ENCODE measurements at regions not wholly inside any gene's neighbourhood (a gene's known extent, or its start where the extent isn't known, plus 50 kb on each side); places are given as distances from the start of the nearest gene placed in this dataset.
"Not testable (repeated sequence)": the region's sequence is repeated elsewhere in the genome, so short reads cannot be mapped to it uniquely, and the experiment has no call there.

DNA sequence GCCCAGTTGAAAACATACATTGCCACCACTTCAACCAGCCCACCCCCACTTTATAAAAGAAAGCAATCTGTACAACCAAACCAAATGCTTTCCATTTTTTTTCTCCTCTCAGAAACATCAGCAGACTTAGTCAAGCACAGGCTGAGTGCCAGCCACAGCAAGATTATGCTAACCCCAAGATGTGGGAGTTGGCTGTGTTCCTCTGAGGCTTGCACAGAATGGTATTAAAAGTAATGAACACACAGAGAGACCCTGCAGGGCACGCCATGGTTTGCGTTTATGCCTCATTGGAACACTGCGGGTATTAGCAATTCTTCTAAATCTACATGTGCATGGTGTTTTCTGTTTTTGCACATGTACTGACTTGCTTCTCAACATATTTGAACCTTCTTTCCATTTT lies 419.9 kb upstream of the GRAMD2B start:
- Mint-ChIP-seq H3K9me3 (ENCODE audit: unreplicated experiment) (peaks cover 3% of the 10 kb centered on the region), H3K36me3 (ENCODE audit: unreplicated experiment) (no peaks in the 10 kb centered on the region), H3K4me3 (ENCODE audit: unreplicated experiment) (no peak overlapping the region), H3K4me1 (ENCODE audit: low read depth, unreplicated experiment) (peaks cover 37% of the 10 kb centered on the region), H3K27ac (ENCODE audit: unreplicated experiment) (no peak overlapping the region), H3K27me3 (ENCODE audit: unreplicated experiment) (no peaks in the 10 kb centered on the region)
- no peak for TF ChIP-seq CTCF (IDR thresholded peaks at IDR 0.05; ENCODE audit: partially characterized antibody, unreplicated experiment)
- DNase-seq, result no peak

GRCh38 chr5:126004636-126005035 lies 418.6 kb upstream of the GRAMD2B start:
- no peaks in the 10 kb centered on the region for H3K27me3 Mint-ChIP-seq (ENCODE audit: unreplicated experiment)
- no peak for DNase-seq
- peaks cover 37% of the 10 kb centered on the region for H3K4me1 Mint-ChIP-seq (ENCODE audit: low read depth, unreplicated experiment)
- H3K36me3 Mint-ChIP-seq (ENCODE audit: unreplicated experiment), result no peaks in the 10 kb centered on the region
- no peaks in the 10 kb centered on the region for H3K9me3 Mint-ChIP-seq (ENCODE audit: unreplicated experiment)
- no peak overlapping the region for H3K4me3 Mint-ChIP-seq (ENCODE audit: unreplicated experiment)
- peak overlapping the region; percentile 14 for H3K27ac Mint-ChIP-seq (ENCODE audit: unreplicated experiment)
- no peak for TF ChIP-seq CTCF (IDR thresholded peaks at IDR 0.05; ENCODE audit: partially characterized antibody, unreplicated experiment)

- DNase-seq, result no peak
- no peak overlapping the region for H3K4me3 Mint-ChIP-seq (ENCODE audit: unreplicated experiment)
- no peak for TF ChIP-seq CTCF (IDR thresholded peaks at IDR 0.05; ENCODE audit: partially characterized antibody, unreplicated experiment)
- H3K9me3 Mint-ChIP-seq (ENCODE audit: unreplicated experiment), result no peaks in the 10 kb centered on the region
- no peaks in the 10 kb centered on the region for H3K27me3 Mint-ChIP-seq (ENCODE audit: unreplicated experiment)
- H3K36me3 Mint-ChIP-seq (ENCODE audit: unreplicated experiment), result no peaks in the 10 kb centered on the region
- H3K4me1 Mint-ChIP-seq (ENCODE audit: low read depth, unreplicated experiment), result peaks cover 23% of the 10 kb centered on the region
- H3K27ac Mint-ChIP-seq (ENCODE audit: unreplicated experiment), result no peak overlapping the region
Measured at GRCh38 chr5:126007841-126008240, 415.4 kb upstream of the GRAMD2B start.

- Mint-ChIP-seq H3K4me3 (ENCODE audit: unreplicated experiment) (no peak overlapping the region), H3K9me3 (ENCODE audit: unreplicated experiment) (no peaks in the 10 kb centered on the region), H3K4me1 (ENCODE audit: low read depth, unreplicated experiment) (peaks cover 16% of the 10 kb centered on the region), H3K36me3 (ENCODE audit: unreplicated experiment) (no peaks in the 10 kb centered on the region), H3K27me3 (ENCODE audit: unreplicated experiment) (no peaks in the 10 kb centered on the region), H3K27ac (ENCODE audit: unreplicated experiment) (no peak overlapping the region)
- no peak for TF ChIP-seq CTCF (IDR thresholded peaks at IDR 0.05; ENCODE audit: partially characterized antibody, unreplicated experiment)
- DNase-seq, result no peak
Measured at GRCh38 chr5:126009566-126009965, 413.6 kb upstream of the GRAMD2B start.

DNA sequence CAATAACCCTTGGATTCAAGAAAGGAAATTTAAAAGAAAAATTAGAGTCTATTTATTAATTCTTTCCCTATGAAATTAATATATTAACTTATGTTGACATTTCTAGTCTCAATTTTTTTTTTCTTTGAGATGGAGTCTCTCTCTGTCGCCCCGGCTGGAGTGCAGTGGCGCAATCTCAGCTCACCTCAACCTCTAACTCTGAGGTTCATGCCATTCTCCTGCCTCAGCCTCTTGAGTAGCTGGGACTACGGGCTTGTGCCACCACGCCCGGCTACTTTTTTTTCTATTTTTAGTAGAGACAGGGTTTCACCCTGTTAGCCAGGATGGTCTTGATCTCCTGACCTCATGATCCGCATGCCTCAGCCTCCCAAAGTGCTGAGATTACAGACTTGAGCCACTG lies 411.7 kb upstream of the GRAMD2B start:
- H3K4me1 Mint-ChIP-seq (ENCODE audit: low read depth, unreplicated experiment), result peaks cover 20% of the 10 kb centered on the region
- DNase-seq; H3K9me3 Mint-ChIP-seq (ENCODE audit: unreplicated experiment); H3K36me3 Mint-ChIP-seq (ENCODE audit: unreplicated experiment); H3K4me3 Mint-ChIP-seq (ENCODE audit: unreplicated experiment); H3K27ac Mint-ChIP-seq (ENCODE audit: unreplicated experiment); H3K27me3 Mint-ChIP-seq (ENCODE audit: unreplicated experiment): not testable (repeated sequence)

DNA sequence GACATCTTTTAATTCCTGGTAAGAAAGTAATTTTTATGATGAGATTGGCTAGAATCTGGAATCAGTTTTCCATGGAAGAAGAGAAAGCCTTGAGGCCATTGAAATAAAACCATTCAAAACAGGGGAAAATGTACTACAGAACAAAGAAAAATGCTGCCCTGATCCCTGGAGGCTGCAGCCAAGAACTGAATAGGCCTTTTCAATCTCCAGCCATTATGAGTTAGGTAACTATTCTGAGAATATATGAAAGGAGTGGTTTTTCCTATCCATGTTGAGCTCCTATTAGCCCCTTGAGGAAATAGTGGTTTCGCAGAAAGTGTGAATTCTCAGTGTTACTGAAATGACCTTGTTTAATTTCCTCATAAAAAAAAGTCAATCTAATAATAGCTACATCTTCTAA lies 408.5 kb upstream of the GRAMD2B start:
- no peak overlapping the region for H3K27ac Mint-ChIP-seq (ENCODE audit: unreplicated experiment)
- no peak for TF ChIP-seq CTCF (IDR thresholded peaks at IDR 0.05; ENCODE audit: partially characterized antibody, unreplicated experiment)
- H3K4me1 Mint-ChIP-seq (ENCODE audit: low read depth, unreplicated experiment), result peaks cover 18% of the 10 kb centered on the region

More for the DNA sequence above, 408.5 kb upstream of the GRAMD2B start:
- Mint-ChIP-seq H3K27me3 (ENCODE audit: unreplicated experiment) (no peaks in the 10 kb centered on the region), H3K36me3 (ENCODE audit: unreplicated experiment) (no peaks in the 10 kb centered on the region), H3K9me3 (ENCODE audit: unreplicated experiment) (no peaks in the 10 kb centered on the region), H3K4me3 (ENCODE audit: unreplicated experiment) (no peak overlapping the region)
- no peak for DNase-seq

Measured in glutamatergic neuron (in vitro differentiated cells).